ENCODE measurements at regions not wholly inside any gene's neighbourhood (a gene's known extent, or its start where the extent isn't known, plus 50 kb on each side); places are given as distances from the start of the nearest gene placed in this dataset.

DNA sequence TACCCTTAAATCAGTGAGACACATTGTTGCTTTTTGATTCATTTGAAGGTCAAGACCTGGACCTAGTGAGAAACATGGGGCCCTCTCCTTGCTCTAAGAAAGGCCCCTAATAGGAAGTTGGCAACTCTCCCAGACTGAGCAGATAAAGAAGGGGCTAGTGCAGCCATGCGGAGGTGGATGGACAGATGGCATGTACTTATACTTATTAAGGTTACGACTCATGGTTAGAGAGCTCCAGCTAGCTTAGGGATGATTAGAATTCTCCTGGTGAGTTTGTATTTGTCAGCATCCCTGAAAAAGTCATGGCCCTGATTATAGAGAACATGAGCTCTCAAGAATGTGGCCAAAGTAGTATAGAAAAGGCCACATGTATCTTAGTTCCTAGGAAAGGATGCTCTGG, 112.1 kb upstream of the BDNF start:
- Histone ChIP-seq H3K9me3 (ENCODE audit: control insufficient read depth in 4 of 4, low read length in 3 of 4) (no peaks in the 10 kb centered on the region), H3K4me1 (ENCODE audit: control insufficient read depth in 4 of 4, insufficient read depth in 4 of 4, low read length in 3 of 4) (no peaks in the 10 kb centered on the region), H3K4me3 (ENCODE audit: low read depth in 1 of 3, low read length in 3 of 3) (no peak overlapping the region), H3K27me3 (ENCODE audit: control insufficient read depth in 4 of 4, insufficient read depth in 4 of 4, low read length in 3 of 4) (no peaks in the 10 kb centered on the region), H3K36me3 (ENCODE audit: control insufficient read depth in 4 of 4, insufficient read depth in 3 of 4, low read depth in 1 of 4, low read length in 3 of 4) (no peaks in the 10 kb centered on the region), H3K9ac (ENCODE audit: low read depth in 1 of 2, low read length in 2 of 2) (no peak overlapping the region), H3K27ac (ENCODE audit: low read depth in 1 of 2, low read length in 2 of 2) (no peak overlapping the region)
- no peak for DNase-seq (ENCODE audit: low spot score)
- TF ChIP-seq HNF4G (IDR thresholded peaks at IDR 0.05) = no peak
- no peak for TF ChIP-seq FOXA2 (IDR thresholded peaks at IDR 0.05)
- TF ChIP-seq, protein P1, sequence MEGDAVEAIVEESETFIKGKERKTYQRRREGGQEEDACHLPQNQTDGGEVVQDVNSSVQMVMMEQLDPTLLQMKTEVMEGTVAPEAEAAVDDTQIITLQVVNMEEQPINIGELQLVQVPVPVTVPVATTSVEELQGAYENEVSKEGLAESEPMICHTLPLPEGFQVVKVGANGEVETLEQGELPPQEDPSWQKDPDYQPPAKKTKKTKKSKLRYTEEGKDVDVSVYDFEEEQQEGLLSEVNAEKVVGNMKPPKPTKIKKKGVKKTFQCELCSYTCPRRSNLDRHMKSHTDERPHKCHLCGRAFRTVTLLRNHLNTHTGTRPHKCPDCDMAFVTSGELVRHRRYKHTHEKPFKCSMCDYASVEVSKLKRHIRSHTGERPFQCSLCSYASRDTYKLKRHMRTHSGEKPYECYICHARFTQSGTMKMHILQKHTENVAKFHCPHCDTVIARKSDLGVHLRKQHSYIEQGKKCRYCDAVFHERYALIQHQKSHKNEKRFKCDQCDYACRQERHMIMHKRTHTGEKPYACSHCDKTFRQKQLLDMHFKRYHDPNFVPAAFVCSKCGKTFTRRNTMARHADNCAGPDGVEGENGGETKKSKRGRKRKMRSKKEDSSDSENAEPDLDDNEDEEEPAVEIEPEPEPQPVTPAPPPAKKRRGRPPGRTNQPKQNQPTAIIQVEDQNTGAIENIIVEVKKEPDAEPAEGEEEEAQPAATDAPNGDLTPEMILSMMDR (IDR thresholded peaks at IDR 0.05; ENCODE audit: low read depth, low read length, missing input control) = no peak
- no peak for TF ChIP-seq FOXA1 (IDR thresholded peaks at IDR 0.05)
- no peak for TF ChIP-seq RXRA (IDR thresholded peaks at IDR 0.05)
- no peak for TF ChIP-seq GABPA (IDR thresholded peaks at IDR 0.05 in 1 of 2, conservative IDR thresholded peaks at IDR 0.05 in 1 of 2)
- TF ChIP-seq YY1 (IDR thresholded peaks at IDR 0.05) = no peak
- TF ChIP-seq REST (IDR thresholded peaks at IDR 0.05) = no peak
- TF ChIP-seq JUND (IDR thresholded peaks at IDR 0.05) = no peak
- no peak for TF ChIP-seq ATF3 (IDR thresholded peaks at IDR 0.05)
- TF ChIP-seq, protein P2, sequence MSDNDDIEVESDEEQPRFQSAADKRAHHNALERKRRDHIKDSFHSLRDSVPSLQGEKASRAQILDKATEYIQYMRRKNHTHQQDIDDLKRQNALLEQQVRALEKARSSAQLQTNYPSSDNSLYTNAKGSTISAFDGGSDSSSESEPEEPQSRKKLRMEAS (IDR thresholded peaks at IDR 0.05) = no peak
- TF ChIP-seq TAF1 (conservative IDR thresholded peaks at IDR 0.05) = no peak
- no peak for TF ChIP-seq EGR1 (IDR thresholded peaks at IDR 0.05; ENCODE audit: low read depth in 2 of 2)
- TF ChIP-seq HNF4A (conservative IDR thresholded peaks at IDR 0.05) = no peak
- WGBS = 79% methylated on average over 2 of the region's 2 CpGs

DNA sequence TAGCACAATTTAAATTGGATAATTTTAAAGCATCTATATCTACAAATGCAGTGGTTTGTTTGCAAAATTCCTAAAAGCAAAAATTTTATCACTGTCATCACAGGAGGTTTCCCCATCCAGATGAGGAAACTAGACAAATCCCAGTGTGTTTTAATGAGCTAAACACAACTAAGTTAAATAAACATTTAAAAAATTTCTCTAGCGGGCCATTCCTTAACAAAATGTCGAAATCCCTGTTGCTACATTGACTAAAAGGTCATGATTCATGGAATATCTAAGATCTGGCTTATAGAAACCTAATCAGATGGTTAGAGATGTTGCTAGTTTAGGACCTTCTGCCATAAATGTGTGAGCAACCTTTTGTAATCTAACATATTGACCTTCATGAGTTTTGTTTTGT, 107.3 kb upstream of the BDNF start:
- Histone ChIP-seq H3K4me1 (ENCODE audit: control insufficient read depth in 4 of 4, insufficient read depth in 4 of 4, low read length in 3 of 4) (no peaks in the 10 kb centered on the region), H3K36me3 (ENCODE audit: control insufficient read depth in 4 of 4, insufficient read depth in 3 of 4, low read depth in 1 of 4, low read length in 3 of 4) (no peaks in the 10 kb centered on the region), H3K4me3 (ENCODE audit: low read depth in 1 of 3, low read length in 3 of 3) (no peak overlapping the region), H3K9ac (ENCODE audit: low read depth in 1 of 2, low read length in 2 of 2) (no peak overlapping the region), H3K27me3 (ENCODE audit: control insufficient read depth in 4 of 4, insufficient read depth in 4 of 4, low read length in 3 of 4) (peaks cover 0 to 2% (median 0%) of the 10 kb centered on the region in 4 donors), H3K9me3 (ENCODE audit: control insufficient read depth in 4 of 4, low read length in 3 of 4) (no peaks in the 10 kb centered on the region), H3K27ac (ENCODE audit: low read depth in 1 of 2, low read length in 2 of 2) (no peak overlapping the region)
- DNase-seq (ENCODE audit: low spot score) = no peak
- 53% methylated on average over 2 of the region's 2 CpGs for WGBS
- TF ChIP-seq YY1 (IDR thresholded peaks at IDR 0.05) = no peak
- no peak for TF ChIP-seq NR2F2 (IDR thresholded peaks at IDR 0.05)
- TF ChIP-seq EGR1 (IDR thresholded peaks at IDR 0.05; ENCODE audit: low read depth in 2 of 2) = no peak
- TF ChIP-seq, protein P1 (IDR thresholded peaks at IDR 0.05; ENCODE audit: low read depth, low read length, missing input control) = no peak
- TF ChIP-seq RXRA (IDR thresholded peaks at IDR 0.05) = no peak
- TF ChIP-seq FOXA1 (IDR thresholded peaks at IDR 0.05) = no peak
- no peak for TF ChIP-seq ATF3 (IDR thresholded peaks at IDR 0.05)
- TF ChIP-seq, protein P3, sequence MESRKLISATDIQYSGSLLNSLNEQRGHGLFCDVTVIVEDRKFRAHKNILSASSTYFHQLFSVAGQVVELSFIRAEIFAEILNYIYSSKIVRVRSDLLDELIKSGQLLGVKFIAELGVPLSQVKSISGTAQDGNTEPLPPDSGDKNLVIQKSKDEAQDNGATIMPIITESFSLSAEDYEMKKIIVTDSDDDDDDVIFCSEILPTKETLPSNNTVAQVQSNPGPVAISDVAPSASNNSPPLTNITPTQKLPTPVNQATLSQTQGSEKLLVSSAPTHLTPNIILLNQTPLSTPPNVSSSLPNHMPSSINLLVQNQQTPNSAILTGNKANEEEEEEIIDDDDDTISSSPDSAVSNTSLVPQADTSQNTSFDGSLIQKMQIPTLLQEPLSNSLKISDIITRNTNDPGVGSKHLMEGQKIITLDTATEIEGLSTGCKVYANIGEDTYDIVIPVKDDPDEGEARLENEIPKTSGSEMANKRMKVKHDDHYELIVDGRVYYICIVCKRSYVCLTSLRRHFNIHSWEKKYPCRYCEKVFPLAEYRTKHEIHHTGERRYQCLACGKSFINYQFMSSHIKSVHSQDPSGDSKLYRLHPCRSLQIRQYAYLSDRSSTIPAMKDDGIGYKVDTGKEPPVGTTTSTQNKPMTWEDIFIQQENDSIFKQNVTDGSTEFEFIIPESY (IDR thresholded peaks at IDR 0.05) = no peak
- TF ChIP-seq HNF4A (conservative IDR thresholded peaks at IDR 0.05) = no peak
- TF ChIP-seq RAD21 (IDR thresholded peaks at IDR 0.05) = no peak
- no peak for TF ChIP-seq SP1 (IDR thresholded peaks at IDR 0.05)
- TF ChIP-seq JUND (IDR thresholded peaks at IDR 0.05) = no peak
- no peak for TF ChIP-seq REST (IDR thresholded peaks at IDR 0.05)
- TF ChIP-seq HNF4G (IDR thresholded peaks at IDR 0.05) = no peak

All from liver (tissue), 8 donors.